NCI-H1436 (cell line): ENCODE measurements at regions not wholly inside any gene's neighbourhood (a gene's known extent, or its start where the extent isn't known, plus 50 kb on each side); places are given as distances from the start of the nearest gene placed in this dataset.
A peak's percentile ranks its signal among the peaks of the same experiment; 100 is the strongest.

Experiments
- DNase-seq: peaks from one replicate; lab custom pipeline; 2025; lab: John Stamatoyannopoulos, UW

GRCh38 chr3:182460303-182460702 lies 333.0 kb upstream of the ATP11B start:
- DNase-seq, result no peak

GRCh38 chr3:182462152-182462551 lies 331.2 kb upstream of the ATP11B start:
- DNase-seq, result no peak

- DNase-seq, result no peak
Observed at GRCh38 chr3:182464513-182465145, 328.7 kb upstream of the ATP11B start.

GRCh38 chr3:182465301-182466185 lies 327.8 kb upstream of the ATP11B start:
- no peak for DNase-seq

GRCh38 chr3:182469086-182469485 lies 324.2 kb upstream of the ATP11B start:
- no peak for DNase-seq

- DNase-seq, result no peak
Observed at GRCh38 chr3:182470187-182470586, 323.1 kb upstream of the ATP11B start.

GRCh38 chr3:182473191-182473710 lies 320.1 kb upstream of the ATP11B start:
- DNase-seq, result no peak

GRCh38 chr3:182478369-182478768 lies 314.9 kb upstream of the ATP11B start:
- no peak for DNase-seq

GRCh38 chr3:182479419-182480336 lies 313.6 kb upstream of the ATP11B start:
- DNase-seq, result no peak

- DNase-seq, result no peak
Observed at GRCh38 chr3:182482705-182483104, 310.6 kb upstream of the ATP11B start.

- DNase-seq, result no peak
Observed at GRCh38 chr3:182484682-182485081, 308.6 kb upstream of the ATP11B start.

GRCh38 chr3:182485301-182485700 lies 308.0 kb upstream of the ATP11B start:
- no peak for DNase-seq

GRCh38 chr3:182486463-182486862 lies 306.8 kb upstream of the ATP11B start:
- no peak for DNase-seq

- no peak for DNase-seq
Observed at GRCh38 chr3:182487143-182487542, 306.2 kb upstream of the ATP11B start.

- no peak for DNase-seq
Observed at GRCh38 chr3:182487611-182488010, 305.7 kb upstream of the ATP11B start.

GRCh38 chr3:182490596-182491491 lies 302.5 kb upstream of the ATP11B start:
- DNase-seq, result peak; percentile 94

GRCh38 chr3:182491577-182491976 lies 301.7 kb upstream of the ATP11B start:
- DNase-seq, result no peak

- no peak for DNase-seq
Observed at GRCh38 chr3:182492536-182492935, 300.8 kb upstream of the ATP11B start.

- no peak for DNase-seq
Observed at GRCh38 chr3:182500289-182500688, 293.0 kb upstream of the ATP11B start.

- DNase-seq, result no peak
Observed at GRCh38 chr3:182501856-182502255, 291.4 kb upstream of the ATP11B start.

- DNase-seq, result no peak
Observed at GRCh38 chr3:182503401-182503800, 289.9 kb upstream of the ATP11B start.
